Kidney (tissue), 13 donors: ENCODE measurements at regions not wholly inside any gene's neighbourhood (a gene's known extent, or its start where the extent isn't known, plus 50 kb on each side); places are given as distances from the start of the nearest gene placed in this dataset.

Experiments used
- DNase-seq, 5 donors: peaks; one replicate each; pipeline ENCODE4 v3.0.0-alpha.2; 2013 to 2020
- FAIRE-seq: peaks from 2 replicates; lab custom pipeline; 2012; peaks lifted over from hg19 to GRCh38; lab: Jason Lieb, UNC
- H3K27ac ChIP-seq, 2 donors: one replicate each; pipeline ENCODE4 v1.7.0; 2013; ENCODE audit warnings: low read depth in 2 of 2, low read length in 2 of 2, inconsistent platforms in 1 of 2
- H3K27me3 ChIP-seq: one replicate; pipeline ENCODE4 v1.7.1; 2013; ENCODE audit warnings: low read length, inconsistent platforms; ENCODE audit not compliant: control insufficient read depth, insufficient read depth
- H3K36me3 ChIP-seq, 3 donors: one replicate each; pipeline versions ENCODE4 v1.7.0 to v1.7.1; 2013; ENCODE audit warnings: low read length in 3 of 3, control low read depth in 1 of 3, inconsistent platforms in 1 of 3; ENCODE audit not compliant: insufficient read depth in 3 of 3, control insufficient read depth in 2 of 3
- H3K4me1 ChIP-seq, 3 donors: one replicate each; pipeline versions ENCODE4 v1.7.0 to v1.7.1; 2013; ENCODE audit warnings: low read length in 3 of 3, inconsistent platforms in 1 of 3, low read depth in 1 of 3; ENCODE audit not compliant: control insufficient read depth in 2 of 3, insufficient read depth in 2 of 3
- H3K4me3 ChIP-seq, 3 donors: one replicate each; pipeline versions ENCODE4 v1.7.0 to v1.8.1; 2013; ENCODE audit warnings: low read length in 3 of 3, control low read depth in 1 of 3, inconsistent platforms in 1 of 3
- H3K9ac ChIP-seq, 3 donors: one replicate each; pipeline versions ENCODE4 v1.7.0 to v1.7.1; 2013; ENCODE audit warnings: low read length in 3 of 3, control low read depth in 1 of 3, inconsistent platforms in 1 of 3
- H3K9me3 ChIP-seq, 3 donors: one replicate each; pipeline versions ENCODE4 v1.7.0 to v1.7.1; 2013; ENCODE audit warnings: low read length in 3 of 3, control low read depth in 1 of 3, inconsistent platforms in 1 of 3; ENCODE audit not compliant: control insufficient read depth in 2 of 3, insufficient read depth in 1 of 3
- CTCF ChIP-seq: IDR thresholded peaks from 3 replicates; pipeline ENCODE4 v1.5.1; 2012; ENCODE audit warnings: mild to moderate bottlenecking, moderate library complexity, borderline replicate concordance; ENCODE audit not compliant: insufficient read depth; ENCODE audit errors: extremely low read depth
- intact Hi-C: fragments of 100-400 bp; cut with DNase I; formaldehyde crosslinking; loops from one replicate; pipeline ENCODE4 v1.11.1; 2022
- donor health status: control.
- donor health status: control.
- donor health status: control.
- donor health status: control.
- donor health status: control.
- donor health status: DM: yes; HTN: yes; CAD: no.
- donor health status: Normal renal cell carcinoma (clear cell type).

GRCh38 chr3:86815880-86816279 is 175.1 kb downstream of the VGLL3 start:
- H3K36me3 ChIP-seq, result no peaks in the 10 kb centered on the region
- H3K4me1 ChIP-seq, result no peaks in the 10 kb centered on the region
- intact Hi-C loops, result no loop called here
- no peaks in the 10 kb centered on the region for H3K27me3 ChIP-seq
- no peak for TF ChIP-seq CTCF
- H3K9me3 ChIP-seq, result no peaks in the 10 kb centered on the region
- H3K27ac ChIP-seq, result no peak overlapping the region
- no peak overlapping the region for H3K9ac ChIP-seq
- FAIRE-seq, result no peak
- DNase-seq, result no peak
- no peak overlapping the region for H3K4me3 ChIP-seq

- intact Hi-C loops, result no loop called here
- peak in 1 of 5 donors; percentile 3 for DNase-seq
- FAIRE-seq, result no peak
These were observed 175.9 kb downstream of the VGLL3 start for GRCh38 chr3:86814918-86815655.

GRCh38 chr3:86814321-86814720 is 176.6 kb downstream of the VGLL3 start:
- Histone ChIP-seq H3K27me3 (no peaks in the 10 kb centered on the region), H3K36me3 (no peaks in the 10 kb centered on the region), H3K4me1 (no peaks in the 10 kb centered on the region), H3K9ac (no peak overlapping the region), H3K9me3 (no peaks in the 10 kb centered on the region), H3K4me3 (no peak overlapping the region), H3K27ac (no peak overlapping the region)
- TF ChIP-seq CTCF, result no peak
- intact Hi-C loops, result no loop called here
- DNase-seq (no peak), FAIRE-seq (no peak)

More at GRCh38 chr3:86814918-86815655, 175.9 kb downstream of the VGLL3 start:
- Histone ChIP-seq H3K27ac (no peak overlapping the region), H3K36me3 (no peaks in the 10 kb centered on the region), H3K4me1 (no peaks in the 10 kb centered on the region), H3K27me3 (no peaks in the 10 kb centered on the region), H3K9ac (no peak overlapping the region), H3K4me3 (no peak overlapping the region), H3K9me3 (no peaks in the 10 kb centered on the region)
- TF ChIP-seq CTCF, result no peak
